ENCODE measurements at regions not wholly inside any gene's neighbourhood (a gene's known extent, or its start where the extent isn't known, plus 50 kb on each side); places are given as distances from the start of the nearest gene placed in this dataset.

DNA sequence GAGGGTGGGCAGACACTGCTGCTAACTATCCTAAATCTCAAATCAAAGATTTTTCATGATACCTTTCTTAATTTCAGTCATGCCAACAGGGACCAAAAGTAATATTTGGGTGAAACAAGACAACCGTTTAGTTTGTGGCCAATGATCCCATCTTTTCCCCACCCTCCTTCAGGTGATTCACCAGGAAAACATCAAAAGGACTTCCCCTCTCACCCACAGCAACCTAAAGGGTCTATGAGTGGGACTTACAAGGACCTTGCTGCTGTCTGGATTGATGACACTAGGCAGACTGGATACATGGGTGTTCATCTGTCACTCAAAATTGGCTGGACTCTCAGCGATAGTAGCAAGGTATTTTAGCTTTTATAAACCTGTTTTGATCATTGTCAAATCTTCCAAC lies 62.0 kb upstream of the ZC3H12C start:
- Mint-ChIP-seq H3K36me3 (ENCODE audit: low read depth, unreplicated experiment) (no peaks in the 10 kb centered on the region), H3K27me3 (ENCODE audit: unreplicated experiment) (no peaks in the 10 kb centered on the region), H3K9me3 (ENCODE audit: unreplicated experiment) (no peaks in the 10 kb centered on the region), H3K27ac (ENCODE audit: unreplicated experiment) (no peak overlapping the region), H3K4me1 (ENCODE audit: unreplicated experiment) (peaks cover 8% of the 10 kb centered on the region), H3K4me3 (ENCODE audit: unreplicated experiment) (no peak overlapping the region)
- TF ChIP-seq, protein P1, sequence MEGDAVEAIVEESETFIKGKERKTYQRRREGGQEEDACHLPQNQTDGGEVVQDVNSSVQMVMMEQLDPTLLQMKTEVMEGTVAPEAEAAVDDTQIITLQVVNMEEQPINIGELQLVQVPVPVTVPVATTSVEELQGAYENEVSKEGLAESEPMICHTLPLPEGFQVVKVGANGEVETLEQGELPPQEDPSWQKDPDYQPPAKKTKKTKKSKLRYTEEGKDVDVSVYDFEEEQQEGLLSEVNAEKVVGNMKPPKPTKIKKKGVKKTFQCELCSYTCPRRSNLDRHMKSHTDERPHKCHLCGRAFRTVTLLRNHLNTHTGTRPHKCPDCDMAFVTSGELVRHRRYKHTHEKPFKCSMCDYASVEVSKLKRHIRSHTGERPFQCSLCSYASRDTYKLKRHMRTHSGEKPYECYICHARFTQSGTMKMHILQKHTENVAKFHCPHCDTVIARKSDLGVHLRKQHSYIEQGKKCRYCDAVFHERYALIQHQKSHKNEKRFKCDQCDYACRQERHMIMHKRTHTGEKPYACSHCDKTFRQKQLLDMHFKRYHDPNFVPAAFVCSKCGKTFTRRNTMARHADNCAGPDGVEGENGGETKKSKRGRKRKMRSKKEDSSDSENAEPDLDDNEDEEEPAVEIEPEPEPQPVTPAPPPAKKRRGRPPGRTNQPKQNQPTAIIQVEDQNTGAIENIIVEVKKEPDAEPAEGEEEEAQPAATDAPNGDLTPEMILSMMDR (IDR thresholded peaks at IDR 0.05; ENCODE audit: unreplicated experiment): no peak
- no peak for DNase-seq (ENCODE audit: low spot score)

DNA sequence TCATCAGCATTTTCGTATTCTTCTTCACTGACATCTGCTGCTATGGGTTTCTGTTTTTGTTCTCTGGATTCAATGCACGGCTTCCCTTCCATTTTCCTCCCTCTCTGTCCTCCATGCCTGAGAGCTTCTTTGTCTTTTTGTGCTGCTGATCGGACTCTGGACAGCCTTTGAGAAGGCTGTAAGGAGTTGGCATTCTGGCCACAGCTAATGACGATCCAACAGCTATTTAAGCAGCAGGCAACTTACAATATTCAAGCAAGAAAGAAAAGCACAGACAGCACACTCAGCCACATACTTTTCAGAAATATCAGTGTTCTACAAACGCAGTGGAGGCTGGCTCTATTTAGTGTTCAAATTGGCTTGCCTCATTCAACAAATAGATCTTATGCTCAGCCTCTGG lies 60.9 kb upstream of the ZC3H12C start:
- Mint-ChIP-seq H3K4me1 (ENCODE audit: unreplicated experiment) (peaks cover 8% of the 10 kb centered on the region), H3K9me3 (ENCODE audit: unreplicated experiment) (no peaks in the 10 kb centered on the region), H3K27me3 (ENCODE audit: unreplicated experiment) (no peaks in the 10 kb centered on the region), H3K4me3 (ENCODE audit: unreplicated experiment) (no peak overlapping the region), H3K27ac (ENCODE audit: unreplicated experiment) (no peak overlapping the region), H3K36me3 (ENCODE audit: low read depth, unreplicated experiment) (no peaks in the 10 kb centered on the region)
- no peak for DNase-seq (ENCODE audit: low spot score)
- TF ChIP-seq, protein P1 (IDR thresholded peaks at IDR 0.05; ENCODE audit: unreplicated experiment): no peak

DNA sequence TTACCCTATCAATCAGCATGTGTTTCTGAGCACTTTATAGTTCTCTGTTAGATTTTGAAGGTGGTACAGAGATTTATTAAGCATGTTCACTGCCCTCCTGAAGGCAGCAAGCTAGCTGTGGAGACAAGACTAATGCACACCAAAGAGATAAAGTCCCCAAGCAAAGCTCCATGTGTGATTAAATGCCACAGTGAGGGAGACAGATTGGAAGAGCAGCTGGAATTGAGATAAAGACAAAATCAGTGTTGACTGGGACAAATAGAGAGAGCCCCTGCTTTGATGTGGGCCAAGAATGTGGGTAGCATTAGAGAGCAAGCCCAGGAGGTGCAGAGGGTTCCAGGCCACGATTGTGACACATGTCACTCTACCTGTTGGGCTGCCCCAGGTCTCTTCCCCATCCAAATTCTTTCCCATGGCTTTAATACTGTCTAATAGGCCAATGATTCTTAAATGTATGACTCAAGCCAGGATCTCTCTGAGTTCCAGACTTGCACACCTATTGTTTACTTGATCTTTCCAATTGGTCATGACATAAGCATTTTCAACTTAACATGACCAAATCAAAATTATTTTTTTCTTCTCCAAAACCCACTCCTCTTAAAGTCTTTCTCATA lies 60.1 kb upstream of the ZC3H12C start:
- no peaks in the 10 kb centered on the region for H3K36me3 Mint-ChIP-seq (ENCODE audit: low read depth, unreplicated experiment)
- peaks cover 8% of the 10 kb centered on the region for H3K4me1 Mint-ChIP-seq (ENCODE audit: unreplicated experiment)
- DNase-seq (ENCODE audit: low spot score): no peak
- no peak overlapping the region for H3K4me3 Mint-ChIP-seq (ENCODE audit: unreplicated experiment)
- TF ChIP-seq, protein P1 (IDR thresholded peaks at IDR 0.05; ENCODE audit: unreplicated experiment): no peak
- no peaks in the 10 kb centered on the region for H3K9me3 Mint-ChIP-seq (ENCODE audit: unreplicated experiment)
- H3K27me3 Mint-ChIP-seq (ENCODE audit: unreplicated experiment): no peaks in the 10 kb centered on the region
- H3K27ac Mint-ChIP-seq (ENCODE audit: unreplicated experiment): no peak overlapping the region

DNA sequence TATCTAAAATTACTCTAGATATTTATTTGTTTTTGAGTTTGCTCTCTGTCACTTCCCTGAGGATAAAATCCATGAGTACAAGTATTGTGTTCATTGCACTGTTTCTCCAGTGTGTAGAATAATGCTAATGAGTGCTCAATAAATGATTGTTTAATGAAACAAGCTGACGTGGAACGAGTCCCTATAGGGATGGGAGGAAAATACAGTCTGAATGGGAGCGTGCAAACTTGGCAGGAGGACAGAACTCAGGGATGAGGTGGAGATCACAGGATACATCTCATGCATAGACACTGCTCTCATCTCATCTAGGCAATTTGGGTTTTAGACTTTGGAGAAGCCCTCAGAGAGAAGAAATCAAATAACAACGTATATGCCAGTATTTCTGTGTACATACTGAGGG lies 58.4 kb upstream of the ZC3H12C start:
- TF ChIP-seq, protein P1 (IDR thresholded peaks at IDR 0.05; ENCODE audit: unreplicated experiment): no peak
- Mint-ChIP-seq H3K9me3 (ENCODE audit: unreplicated experiment) (no peaks in the 10 kb centered on the region), H3K36me3 (ENCODE audit: low read depth, unreplicated experiment) (no peaks in the 10 kb centered on the region), H3K27me3 (ENCODE audit: unreplicated experiment) (no peaks in the 10 kb centered on the region), H3K27ac (ENCODE audit: unreplicated experiment) (no peak overlapping the region), H3K4me1 (ENCODE audit: unreplicated experiment) (peaks cover 8% of the 10 kb centered on the region), H3K4me3 (ENCODE audit: unreplicated experiment) (no peak overlapping the region)
- no peak for DNase-seq (ENCODE audit: low spot score)

DNA sequence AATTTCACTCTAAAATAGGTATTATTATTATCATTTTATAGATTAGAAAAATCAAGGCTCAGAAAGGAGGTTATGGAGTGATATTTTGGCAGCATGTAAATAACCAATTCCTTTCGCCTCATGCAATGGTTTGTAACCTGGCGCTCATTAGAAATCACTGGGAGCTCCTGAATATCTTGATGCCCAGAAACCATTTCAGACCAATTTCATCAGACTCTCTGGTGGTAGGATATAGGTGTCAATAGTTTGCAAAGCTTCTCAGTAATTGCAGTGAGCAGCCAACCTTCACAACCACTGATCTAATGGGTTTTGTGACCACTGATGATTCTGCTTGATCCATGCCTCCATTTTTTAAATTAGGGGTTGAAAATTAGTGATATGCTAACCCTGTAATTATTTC lies 57.8 kb upstream of the ZC3H12C start:
- TF ChIP-seq, protein P1 (IDR thresholded peaks at IDR 0.05; ENCODE audit: unreplicated experiment): no peak
- Mint-ChIP-seq H3K4me1 (ENCODE audit: unreplicated experiment) (peaks cover 8% of the 10 kb centered on the region), H3K36me3 (ENCODE audit: low read depth, unreplicated experiment) (no peaks in the 10 kb centered on the region), H3K27ac (ENCODE audit: unreplicated experiment) (no peak overlapping the region), H3K27me3 (ENCODE audit: unreplicated experiment) (no peaks in the 10 kb centered on the region), H3K4me3 (ENCODE audit: unreplicated experiment) (no peak overlapping the region), H3K9me3 (ENCODE audit: unreplicated experiment) (no peaks in the 10 kb centered on the region)
- no peak for DNase-seq (ENCODE audit: low spot score)
